Keratinocyte (primary cell): ENCODE measurements at regions not wholly inside any gene's neighbourhood (a gene's known extent, or its start where the extent isn't known, plus 50 kb on each side); places are given as distances from the start of the nearest gene placed in this dataset.
"Not testable (repeated sequence)": the region's sequence is repeated elsewhere in the genome, so short reads cannot be mapped to it uniquely, and the experiment has no call there.

Source experiments
- DNase-seq: peaks from one replicate; pipeline ENCODE4 v3.0.0-alpha.2; 2011; ENCODE audit warnings: low read depth, missing footprints, low spot score
- FAIRE-seq: peaks from 2 replicates; lab custom pipeline; 2011; peaks lifted over from hg19 to GRCh38; lab: Jason Lieb, UNC
- H2AFZ ChIP-seq: 2 replicates; pipeline ENCODE4 v1.6.0; 2012; ENCODE audit warnings: low read length, control low read depth, inconsistent platforms; ENCODE audit not compliant: control insufficient read depth
- H3K27ac ChIP-seq: 2 replicates; pipeline ENCODE4 v1.5.1; 2011; ENCODE audit warnings: low read length; ENCODE audit not compliant: control insufficient read depth, insufficient read depth
- H3K27me3 ChIP-seq: 3 replicates; pipeline ENCODE4 v1.6.0; 2011; ENCODE audit warnings: low read length; ENCODE audit not compliant: control insufficient read depth, insufficient read depth; ENCODE audit errors: extremely low read depth
- H3K36me3 ChIP-seq, 2 experiments: 2 replicates in 1 of 2; 3 replicates in 1 of 2; pipeline ENCODE4 v1.5.1; 2011; ENCODE audit warnings: low read length in 2 of 2, mild to moderate bottlenecking in 1 of 2; ENCODE audit not compliant: control insufficient read depth in 2 of 2, insufficient read depth in 2 of 2; ENCODE audit errors: extremely low read depth in 1 of 2
- H3K4me1 ChIP-seq: 3 replicates; pipeline ENCODE4 v1.5.1; 2011; ENCODE audit warnings: low read length; ENCODE audit not compliant: control insufficient read depth, insufficient read depth; ENCODE audit errors: extremely low read depth
- H3K4me2 ChIP-seq: 3 replicates; pipeline ENCODE4 v1.6.0; 2011; ENCODE audit warnings: low read depth, low read length; ENCODE audit not compliant: control insufficient read depth, insufficient read depth; ENCODE audit errors: extremely low read depth
- H3K4me3 ChIP-seq, 3 experiments: fragments of 200-600 bp in 1 of 3; sonication (generic) in 1 of 3; 2 replicates in 2 of 3; 3 replicates in 1 of 3; pipeline ENCODE4 v1.5.1; 2011 to 2016; ENCODE audit warnings: low read length in 3 of 3, mild to moderate bottlenecking in 3 of 3, control low read depth in 2 of 3, inconsistent platforms in 1 of 3, low read depth in 1 of 3, mixed read lengths in 1 of 3, mixed run types in 1 of 3, moderate library complexity in 1 of 3; ENCODE audit not compliant: control insufficient read depth in 2 of 3, insufficient read depth in 2 of 3; ENCODE audit errors: extremely low read depth in 1 of 3
- H3K79me2 ChIP-seq: 2 replicates; pipeline ENCODE4 v1.6.0; 2012; ENCODE audit warnings: low read length; ENCODE audit not compliant: control insufficient read depth, insufficient read depth
- H3K9ac ChIP-seq: 3 replicates; pipeline ENCODE4 v1.6.0; 2011; ENCODE audit warnings: low read length; ENCODE audit not compliant: control insufficient read depth, insufficient read depth; ENCODE audit errors: extremely low read depth
- H3K9me1 ChIP-seq: 3 replicates; pipeline ENCODE4 v1.6.0; 2011; ENCODE audit warnings: low read length; ENCODE audit not compliant: control insufficient read depth, insufficient read depth; ENCODE audit errors: extremely low read depth
- H3K9me3 ChIP-seq: 2 replicates; pipeline ENCODE4 v1.5.1; 2012; ENCODE audit warnings: low read depth, low read length; ENCODE audit not compliant: control insufficient read depth
- H4K20me1 ChIP-seq: 3 replicates; pipeline ENCODE4 v1.6.0; 2011; ENCODE audit warnings: low read length; ENCODE audit not compliant: control insufficient read depth, insufficient read depth; ENCODE audit errors: extremely low read depth
- CTCF ChIP-seq, 3 experiments: IDR thresholded peaks in 1 of 3; conservative IDR thresholded peaks in 1 of 3; optimal IDR thresholded peaks in 1 of 3; 2 replicates in 2 of 3; 3 replicates in 1 of 3; pipeline versions ENCODE3 to v1.5.1; 2011; ENCODE audit warnings: low read length in 3 of 3, mild to moderate bottlenecking in 3 of 3, moderate library complexity in 2 of 3, control low read depth in 1 of 3, inconsistent platforms in 1 of 3; ENCODE audit not compliant: insufficient read depth in 2 of 3; ENCODE audit errors: extremely low read depth in 1 of 3
- EZH2 ChIP-seq: IDR thresholded peaks from one replicate; pipeline ENCODE4 v1.6.1; 2012; ENCODE audit warnings: inconsistent platforms, mild to moderate bottlenecking, low read length, moderate library complexity
- dilution Hi-C: fragments of 300-500 bp; cut with MboI; formaldehyde crosslinking; loops from one replicate; pipeline ENCODE4 v1.7.0; 2020; ENCODE audit warnings: low sequenced_read_pairs; ENCODE audit not compliant: extremely low pct_ligation_motif_present

- no peak for DNase-seq
- no peaks in the 10 kb centered on the region for H3K36me3 ChIP-seq
- H3K79me2 ChIP-seq = no peaks in the 10 kb centered on the region
- H3K9me1 ChIP-seq = no peaks in the 10 kb centered on the region
- no peak overlapping the region for H3K4me3 ChIP-seq
- no peaks in the 10 kb centered on the region for H3K27me3 ChIP-seq
- no peak overlapping the region for H3K27ac ChIP-seq
- no peaks in the 10 kb centered on the region for H4K20me1 ChIP-seq
- H3K9me3 ChIP-seq = no peaks in the 10 kb centered on the region
- dilution Hi-C loops = no loop called here
- H3K4me2 ChIP-seq = no peak overlapping the region
- H2AFZ ChIP-seq = no peak overlapping the region
- no peak overlapping the region for H3K9ac ChIP-seq
- no peak for TF ChIP-seq CTCF (optimal IDR thresholded peaks at IDR 0.05 in 1 of 3, IDR thresholded peaks at IDR 0.05 in 1 of 3, conservative IDR thresholded peaks at IDR 0.05 in 1 of 3; ENCODE audit: extremely low read depth in 1 of 3, insufficient read depth in 2 of 3, low read length in 3 of 3)
- no peak for TF ChIP-seq EZH2
- no peak for FAIRE-seq
- no peaks in the 10 kb centered on the region for H3K4me1 ChIP-seq
Observed at GRCh38 chr5:21424907-21425306, 1428.2 kb downstream of the CDH12 start.

GRCh38 chr5:21419383-21419782 lies 1431.4 kb upstream of the CDH18 start:
- Histone ChIP-seq H3K9me1 (no peaks in the 10 kb centered on the region), H2AFZ (no peak overlapping the region), H3K4me3 (no peak overlapping the region), H3K79me2 (no peaks in the 10 kb centered on the region), H3K27me3 (no peaks in the 10 kb centered on the region), H4K20me1 (no peaks in the 10 kb centered on the region), H3K9me3 (no peaks in the 10 kb centered on the region), H3K9ac (no peak overlapping the region), H3K4me2 (no peak overlapping the region), H3K27ac (no peak overlapping the region), H3K36me3 (no peaks in the 10 kb centered on the region), H3K4me1 (no peaks in the 10 kb centered on the region)
- DNase-seq (no peak), FAIRE-seq (no peak)
- TF ChIP-seq EZH2 = no peak
- no peak for TF ChIP-seq CTCF (optimal IDR thresholded peaks at IDR 0.05 in 1 of 3, IDR thresholded peaks at IDR 0.05 in 1 of 3, conservative IDR thresholded peaks at IDR 0.05 in 1 of 3; ENCODE audit: extremely low read depth in 1 of 3, insufficient read depth in 2 of 3, low read length in 3 of 3)
- dilution Hi-C loops = no loop called here

GRCh38 chr5:21402089-21402488 lies 1414.1 kb upstream of the CDH18 start:
- FAIRE-seq, H3K27ac ChIP-seq: not testable (repeated sequence)

More at GRCh38 chr5:21402089-21402488, 1414.1 kb upstream of the CDH18 start:
- H3K79me2 ChIP-seq, H3K27me3 ChIP-seq, H2AFZ ChIP-seq, H3K4me1 ChIP-seq, H3K36me3 ChIP-seq, H3K9ac ChIP-seq, dilution Hi-C loops, H3K9me1 ChIP-seq, DNase-seq, H4K20me1 ChIP-seq, H3K4me2 ChIP-seq, H3K4me3 ChIP-seq, H3K9me3 ChIP-seq: not testable (repeated sequence)
